ENCODE measurements at regions not wholly inside any gene's neighbourhood (a gene's known extent, or its start where the extent isn't known, plus 50 kb on each side); places are given as distances from the start of the nearest gene placed in this dataset.

GRCh38 chr3:159536876-159537275 lies 451.8 kb upstream of the IL12A start:
- DNase-seq (ENCODE audit: insufficient read length, low spot score, missing footprints): no peak
- H3K36me3 ChIP-seq (ENCODE audit: insufficient read depth, low read length): no peaks in the 10 kb centered on the region
- no peak overlapping the region for H2AFZ ChIP-seq (ENCODE audit: low read length)
- H3K79me2 ChIP-seq (ENCODE audit: insufficient read depth, low read length): no peaks in the 10 kb centered on the region
- no peak overlapping the region for H3K4me2 ChIP-seq (ENCODE audit: insufficient read depth, low read length)
- no peaks in the 10 kb centered on the region for H3K9me3 ChIP-seq (ENCODE audit: low read depth, low read length)
- H3K27ac ChIP-seq (ENCODE audit: low read depth, low read length): no peak overlapping the region
- H4K20me1 ChIP-seq (ENCODE audit: insufficient read depth, low read length): no peaks in the 10 kb centered on the region
- TF ChIP-seq CTCF (IDR thresholded peaks at IDR 0.05; ENCODE audit: extremely low read depth, low read depth, low read length): no peak
- H3K4me1 ChIP-seq (ENCODE audit: insufficient read depth, low read length): no peaks in the 10 kb centered on the region
- H3K27me3 ChIP-seq (ENCODE audit: insufficient read depth, low read length): peaks cover 11% of the 10 kb centered on the region
- no peak overlapping the region for H3K4me3 ChIP-seq (ENCODE audit: insufficient read depth, low read length)

GRCh38 chr3:159538507-159538906 lies 450.1 kb upstream of the IL12A start:
- no peak overlapping the region for H2AFZ ChIP-seq (ENCODE audit: low read length)
- H3K27me3 ChIP-seq (ENCODE audit: insufficient read depth, low read length): peaks cover 11% of the 10 kb centered on the region
- no peaks in the 10 kb centered on the region for H3K79me2 ChIP-seq (ENCODE audit: insufficient read depth, low read length)
- no peak overlapping the region for H3K27ac ChIP-seq (ENCODE audit: low read depth, low read length)
- no peak overlapping the region for H3K4me2 ChIP-seq (ENCODE audit: insufficient read depth, low read length)
- no peaks in the 10 kb centered on the region for H3K9me3 ChIP-seq (ENCODE audit: low read depth, low read length)
- H3K4me1 ChIP-seq (ENCODE audit: insufficient read depth, low read length): no peaks in the 10 kb centered on the region
- no peak for TF ChIP-seq CTCF (IDR thresholded peaks at IDR 0.05; ENCODE audit: extremely low read depth, low read depth, low read length)
- no peak for DNase-seq (ENCODE audit: insufficient read length, low spot score, missing footprints)
- no peaks in the 10 kb centered on the region for H3K36me3 ChIP-seq (ENCODE audit: insufficient read depth, low read length)
- no peak overlapping the region for H3K4me3 ChIP-seq (ENCODE audit: insufficient read depth, low read length)
- H4K20me1 ChIP-seq (ENCODE audit: insufficient read depth, low read length): no peaks in the 10 kb centered on the region

GRCh38 chr3:159540882-159541495 lies 447.6 kb upstream of the IL12A start:
- Histone ChIP-seq H3K4me1 (ENCODE audit: insufficient read depth, low read length) (no peaks in the 10 kb centered on the region), H3K27ac (ENCODE audit: low read depth, low read length) (no peak overlapping the region), H3K36me3 (ENCODE audit: insufficient read depth, low read length) (no peaks in the 10 kb centered on the region), H3K79me2 (ENCODE audit: insufficient read depth, low read length) (no peaks in the 10 kb centered on the region), H4K20me1 (ENCODE audit: insufficient read depth, low read length) (no peaks in the 10 kb centered on the region), H3K27me3 (ENCODE audit: insufficient read depth, low read length) (peaks cover 11% of the 10 kb centered on the region), H3K4me2 (ENCODE audit: insufficient read depth, low read length) (no peak overlapping the region), H3K9me3 (ENCODE audit: low read depth, low read length) (no peaks in the 10 kb centered on the region), H3K4me3 (ENCODE audit: insufficient read depth, low read length) (no peak overlapping the region), H2AFZ (ENCODE audit: low read length) (no peak overlapping the region)
- no peak for DNase-seq (ENCODE audit: insufficient read length, low spot score, missing footprints)
- no peak for TF ChIP-seq CTCF (IDR thresholded peaks at IDR 0.05; ENCODE audit: extremely low read depth, low read depth, low read length)

GRCh38 chr3:159548675-159549335 lies 439.8 kb upstream of the IL12A start:
- Histone ChIP-seq H3K79me2 (ENCODE audit: insufficient read depth, low read length) (no peaks in the 10 kb centered on the region), H3K27me3 (ENCODE audit: insufficient read depth, low read length) (no peaks in the 10 kb centered on the region), H3K36me3 (ENCODE audit: insufficient read depth, low read length) (no peaks in the 10 kb centered on the region), H3K9me3 (ENCODE audit: low read depth, low read length) (peaks cover 4% of the 10 kb centered on the region), H3K4me1 (ENCODE audit: insufficient read depth, low read length) (no peaks in the 10 kb centered on the region), H3K4me3 (ENCODE audit: insufficient read depth, low read length) (peak overlapping the region; percentile 2), H3K4me2 (ENCODE audit: insufficient read depth, low read length) (peak overlapping the region; percentile 28), H3K27ac (ENCODE audit: low read depth, low read length) (no peak overlapping the region), H4K20me1 (ENCODE audit: insufficient read depth, low read length) (no peaks in the 10 kb centered on the region), H2AFZ (ENCODE audit: low read length) (no peak overlapping the region)
- DNase-seq (ENCODE audit: insufficient read length, low spot score, missing footprints): no peak
- TF ChIP-seq CTCF (IDR thresholded peaks at IDR 0.05; ENCODE audit: extremely low read depth, low read depth, low read length): no peak

Data from osteoblast (primary cell).